Kidney (tissue), 13 donors: ENCODE measurements at regions not wholly inside any gene's neighbourhood (a gene's known extent, or its start where the extent isn't known, plus 50 kb on each side); places are given as distances from the start of the nearest gene placed in this dataset.
A peak's percentile ranks its signal among the peaks of the same experiment; 100 is the strongest.

Experiments
- DNase-seq, 5 donors: peaks; one replicate each; pipeline ENCODE4 v3.0.0-alpha.2; 2013 to 2020
- FAIRE-seq: peaks from 2 replicates; lab custom pipeline; 2012; peaks lifted over from hg19 to GRCh38; lab: Jason Lieb, UNC
- H3K27ac ChIP-seq, 2 donors: one replicate each; pipeline ENCODE4 v1.7.0; 2013; ENCODE audit warnings: low read depth in 2 of 2, low read length in 2 of 2, inconsistent platforms in 1 of 2
- H3K27me3 ChIP-seq: one replicate; pipeline ENCODE4 v1.7.1; 2013; ENCODE audit warnings: low read length, inconsistent platforms; ENCODE audit not compliant: control insufficient read depth, insufficient read depth
- H3K36me3 ChIP-seq, 3 donors: one replicate each; pipeline versions ENCODE4 v1.7.0 to v1.7.1; 2013; ENCODE audit warnings: low read length in 3 of 3, control low read depth in 1 of 3, inconsistent platforms in 1 of 3; ENCODE audit not compliant: insufficient read depth in 3 of 3, control insufficient read depth in 2 of 3
- H3K4me1 ChIP-seq, 3 donors: one replicate each; pipeline versions ENCODE4 v1.7.0 to v1.7.1; 2013; ENCODE audit warnings: low read length in 3 of 3, inconsistent platforms in 1 of 3, low read depth in 1 of 3; ENCODE audit not compliant: control insufficient read depth in 2 of 3, insufficient read depth in 2 of 3
- H3K4me3 ChIP-seq, 3 donors: one replicate each; pipeline versions ENCODE4 v1.7.0 to v1.8.1; 2013; ENCODE audit warnings: low read length in 3 of 3, control low read depth in 1 of 3, inconsistent platforms in 1 of 3
- H3K9ac ChIP-seq, 3 donors: one replicate each; pipeline versions ENCODE4 v1.7.0 to v1.7.1; 2013; ENCODE audit warnings: low read length in 3 of 3, control low read depth in 1 of 3, inconsistent platforms in 1 of 3
- H3K9me3 ChIP-seq, 3 donors: one replicate each; pipeline versions ENCODE4 v1.7.0 to v1.7.1; 2013; ENCODE audit warnings: low read length in 3 of 3, control low read depth in 1 of 3, inconsistent platforms in 1 of 3; ENCODE audit not compliant: control insufficient read depth in 2 of 3, insufficient read depth in 1 of 3
- CTCF ChIP-seq: IDR thresholded peaks from 3 replicates; pipeline ENCODE4 v1.5.1; 2012; ENCODE audit warnings: mild to moderate bottlenecking, moderate library complexity, borderline replicate concordance; ENCODE audit not compliant: insufficient read depth; ENCODE audit errors: extremely low read depth
- intact Hi-C: fragments of 100-400 bp; cut with DNase I; formaldehyde crosslinking; loops from one replicate; pipeline ENCODE4 v1.11.1; 2022
- donor health status: control.
- donor health status: control.
- donor health status: control.
- donor health status: control.
- donor health status: control.
- donor health status: DM: yes; HTN: yes; CAD: no.
- donor health status: Normal renal cell carcinoma (clear cell type).

GRCh38 chr14:87141801-87142200 is 851.2 kb downstream of the GALC start:
- H3K9ac ChIP-seq = no peak overlapping the region
- no peaks in the 10 kb centered on the region for H3K27me3 ChIP-seq
- no peak for TF ChIP-seq CTCF
- no peak overlapping the region for H3K4me3 ChIP-seq
- no peak overlapping the region for H3K27ac ChIP-seq
- intact Hi-C loops = no loop called here
- no peaks in the 10 kb centered on the region for H3K4me1 ChIP-seq
- no peaks in the 10 kb centered on the region for H3K36me3 ChIP-seq
- FAIRE-seq = no peak
- no peaks in the 10 kb centered on the region for H3K9me3 ChIP-seq
- DNase-seq = no peak

GRCh38 chr14:87139299-87139698 is 853.7 kb downstream of the GALC start:
- no peak overlapping the region for H3K27ac ChIP-seq
- no peak overlapping the region for H3K9ac ChIP-seq
- DNase-seq (no peak), FAIRE-seq (no peak)
- no peak overlapping the region for H3K4me3 ChIP-seq
- H3K9me3 ChIP-seq = no peaks in the 10 kb centered on the region
- intact Hi-C loops = no loop called here
- H3K27me3 ChIP-seq = no peaks in the 10 kb centered on the region
- TF ChIP-seq CTCF = no peak
- H3K36me3 ChIP-seq = no peaks in the 10 kb centered on the region
- no peaks in the 10 kb centered on the region for H3K4me1 ChIP-seq

GRCh38 chr14:87133073-87133801 is 859.7 kb downstream of the GALC start:
- TF ChIP-seq CTCF = no peak
- Histone ChIP-seq H3K9ac (no peak overlapping the region), H3K4me1 (no peaks in the 10 kb centered on the region), H3K27me3 (no peaks in the 10 kb centered on the region), H3K27ac (no peak overlapping the region), H3K9me3 (no peaks in the 10 kb centered on the region), H3K4me3 (no peak overlapping the region), H3K36me3 (no peaks in the 10 kb centered on the region)
- no peak for FAIRE-seq
- intact Hi-C loops = no loop called here
- DNase-seq = peak in 4 of 5 donors; percentile 24 to 64 (median 36)

- DNase-seq (peak in 3 of 5 donors; percentile 20 to 37 (median 37)), FAIRE-seq (no peak)
- no peak for TF ChIP-seq CTCF
Observed at GRCh38 chr14:87131879-87132278, 861.1 kb downstream of the GALC start.

More at GRCh38 chr14:87131879-87132278, 861.1 kb downstream of the GALC start:
- no peak overlapping the region for H3K27ac ChIP-seq
- no peaks in the 10 kb centered on the region for H3K27me3 ChIP-seq
- intact Hi-C loops = no loop called here
- H3K9me3 ChIP-seq = no peaks in the 10 kb centered on the region
- no peak overlapping the region for H3K9ac ChIP-seq
- H3K36me3 ChIP-seq = no peaks in the 10 kb centered on the region
- no peak overlapping the region for H3K4me3 ChIP-seq
- no peaks in the 10 kb centered on the region for H3K4me1 ChIP-seq
